Gastroesophageal sphincter (tissue), 4 donors: ENCODE measurements at regions not wholly inside any gene's neighbourhood (a gene's known extent, or its start where the extent isn't known, plus 50 kb on each side); places are given as distances from the start of the nearest gene placed in this dataset.

Experiments
- ATAC-seq: fragments of 150-250 bp; one replicate; pipeline ENCODE4 v1.9.1; 2016; ENCODE audit warnings: mild to moderate bottlenecking, moderate library complexity
- H3K27ac ChIP-seq, 4 donors: fragments of 200-600 bp; sonication (generic) in 3 of 4; 1 replicate in 3 of 4; 2 replicates in 1 of 4; pipeline ENCODE4 v1.5.1; 2016 to 2019
- H3K27me3 ChIP-seq: fragments of 200-600 bp; sonication (generic); one replicate; pipeline ENCODE4 v1.5.1; 2019
- H3K36me3 ChIP-seq, 2 donors: fragments of 200-600 bp; sonication (generic); one replicate each; pipeline ENCODE4 v1.5.1; 2019; ENCODE audit warnings: control low read depth in 1 of 2
- H3K4me1 ChIP-seq, 3 donors: fragments of 200-600 bp; sonication (generic); 1 replicate in 2 of 3; 2 replicates in 1 of 3; pipeline ENCODE4 v1.5.1; 2016 to 2019; ENCODE audit warnings: control low read depth in 2 of 3
- H3K4me3 ChIP-seq, 2 donors: fragments of 200-600 bp; sonication (generic); one replicate each; pipeline ENCODE4 v1.5.1; 2019; ENCODE audit warnings: mild to moderate bottlenecking in 1 of 2, moderate library complexity in 1 of 2
- H3K9me3 ChIP-seq, 3 donors: fragments of 200-600 bp; sonication (generic); one replicate each; pipeline ENCODE4 v1.5.1; 2017 to 2019; ENCODE audit warnings: control low read depth in 2 of 3
- EP300 ChIP-seq: sonication (generic); formaldehyde crosslinking; IDR thresholded peaks from one replicate; pipeline ENCODE4 v1.6.1; 2017; ENCODE audit warnings: antibody characterized with exemption, mild to moderate bottlenecking
- POLR2A ChIP-seq, 2 donors: fragments of 450-650 bp; IDR thresholded peaks; one replicate each; pipeline ENCODE4 v1.6.1; 2017; ENCODE audit warnings: antibody characterized with exemption in 2 of 2, mild to moderate bottlenecking in 2 of 2, moderate library complexity in 1 of 2
- POLR2AphosphoS5 ChIP-seq: sonication (generic); formaldehyde crosslinking; IDR thresholded peaks from one replicate; pipeline ENCODE4 v1.6.1; 2017; ENCODE audit warnings: antibody characterized with exemption
- WGBS, 2 donors: methylation state at CpG; one replicate each; pipeline ENCODE4 v1.1.5; 2018; ENCODE audit warnings: low coverage in 1 of 2; 5-methylcytosine and 5-hydroxymethylcytosine counted together
- TF ChIP-seq, protein P1 (sequence below), 4 experiments: fragments of 200-600 bp in 2 of 4; fragments of 450-650 bp in 2 of 4; sonication (generic) in 1 of 4; IDR thresholded peaks; one replicate each; pipeline ENCODE4 v1.5.1; 2017 to 2019; ENCODE audit warnings: antibody characterized with exemption in 4 of 4, mild to moderate bottlenecking in 2 of 4, moderate library complexity in 2 of 4

- no peak overlapping the region for H3K4me3 ChIP-seq
- TF ChIP-seq EP300 (no peak), POLR2A (IDR thresholded peaks at IDR 0.05) (no peak), POLR2AphosphoS5 (no peak)
- TF ChIP-seq, protein P1, sequence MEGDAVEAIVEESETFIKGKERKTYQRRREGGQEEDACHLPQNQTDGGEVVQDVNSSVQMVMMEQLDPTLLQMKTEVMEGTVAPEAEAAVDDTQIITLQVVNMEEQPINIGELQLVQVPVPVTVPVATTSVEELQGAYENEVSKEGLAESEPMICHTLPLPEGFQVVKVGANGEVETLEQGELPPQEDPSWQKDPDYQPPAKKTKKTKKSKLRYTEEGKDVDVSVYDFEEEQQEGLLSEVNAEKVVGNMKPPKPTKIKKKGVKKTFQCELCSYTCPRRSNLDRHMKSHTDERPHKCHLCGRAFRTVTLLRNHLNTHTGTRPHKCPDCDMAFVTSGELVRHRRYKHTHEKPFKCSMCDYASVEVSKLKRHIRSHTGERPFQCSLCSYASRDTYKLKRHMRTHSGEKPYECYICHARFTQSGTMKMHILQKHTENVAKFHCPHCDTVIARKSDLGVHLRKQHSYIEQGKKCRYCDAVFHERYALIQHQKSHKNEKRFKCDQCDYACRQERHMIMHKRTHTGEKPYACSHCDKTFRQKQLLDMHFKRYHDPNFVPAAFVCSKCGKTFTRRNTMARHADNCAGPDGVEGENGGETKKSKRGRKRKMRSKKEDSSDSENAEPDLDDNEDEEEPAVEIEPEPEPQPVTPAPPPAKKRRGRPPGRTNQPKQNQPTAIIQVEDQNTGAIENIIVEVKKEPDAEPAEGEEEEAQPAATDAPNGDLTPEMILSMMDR (IDR thresholded peaks at IDR 0.05) = no peak
- no peaks in the 10 kb centered on the region for H3K4me1 ChIP-seq
- WGBS, 2 donors = 89 to 100% methylated on average over 1 of the region's 1 CpG
- no peaks in the 10 kb centered on the region for H3K27me3 ChIP-seq
- H3K27ac ChIP-seq = no peak overlapping the region
- peaks cover 0 to 14% (median 0%) of the 10 kb centered on the region in 3 donors for H3K9me3 ChIP-seq
- ATAC-seq = no peak
- no peaks in the 10 kb centered on the region for H3K36me3 ChIP-seq
These were observed 217.7 kb downstream of the HRH4 start for GRCh38 chr18:24678107-24678506.

GRCh38 chr18:24678626-24679025 is 218.2 kb downstream of the HRH4 start:
- Histone ChIP-seq H3K4me3 (no peak overlapping the region), H3K36me3 (no peaks in the 10 kb centered on the region), H3K27me3 (no peaks in the 10 kb centered on the region), H3K27ac (no peak overlapping the region), H3K9me3 (peaks cover 0 to 14% (median 0%) of the 10 kb centered on the region in 3 donors), H3K4me1 (no peaks in the 10 kb centered on the region)
- TF ChIP-seq, protein P1 (IDR thresholded peaks at IDR 0.05) = no peak
- TF ChIP-seq EP300 (no peak), POLR2A (IDR thresholded peaks at IDR 0.05) (no peak), POLR2AphosphoS5 (no peak)
- WGBS, 2 donors = 65 to 66% methylated on average over 3 of the region's 3 CpGs
- no peak for ATAC-seq

- WGBS, 2 donors = 25 to 57% methylated on average over 4 of the region's 4 CpGs
- TF ChIP-seq, protein P1 (IDR thresholded peaks at IDR 0.05) = no peak
- no peak for TF ChIP-seq EP300
- H3K36me3 ChIP-seq = no peaks in the 10 kb centered on the region
- peaks cover 0 to 14% (median 0%) of the 10 kb centered on the region in 3 donors for H3K9me3 ChIP-seq
- H3K4me1 ChIP-seq = no peaks in the 10 kb centered on the region
- H3K27ac ChIP-seq = no peak overlapping the region
- no peak overlapping the region for H3K4me3 ChIP-seq
- ATAC-seq = no peak
- no peaks in the 10 kb centered on the region for H3K27me3 ChIP-seq
These were observed 218.6 kb downstream of the HRH4 start for GRCh38 chr18:24679062-24679461.

GRCh38 chr18:24683925-24684324 is 223.5 kb downstream of the HRH4 start:
- no peak overlapping the region for H3K27ac ChIP-seq
- H3K4me3 ChIP-seq = no peak overlapping the region
- no peak for ATAC-seq
- 60 to 88% methylated on average over 1 of the region's 1 CpG for WGBS, 2 donors
- no peak for TF ChIP-seq EP300
- TF ChIP-seq, protein P1 (IDR thresholded peaks at IDR 0.05) = no peak
- TF ChIP-seq POLR2AphosphoS5 = no peak
- TF ChIP-seq POLR2A (IDR thresholded peaks at IDR 0.05) = no peak
- H3K4me1 ChIP-seq = no peaks in the 10 kb centered on the region
- no peaks in the 10 kb centered on the region for H3K27me3 ChIP-seq
- no peaks in the 10 kb centered on the region for H3K36me3 ChIP-seq
- peaks cover 0 to 14% (median 0%) of the 10 kb centered on the region in 3 donors for H3K9me3 ChIP-seq

- H3K27me3 ChIP-seq = no peaks in the 10 kb centered on the region
- no peak for ATAC-seq
- 30 to 75% methylated on average over 5 of the region's 5 CpGs for WGBS, 2 donors
- no peak overlapping the region for H3K27ac ChIP-seq
- peaks cover 0 to 10% (median 0%) of the 10 kb centered on the region in 3 donors for H3K9me3 ChIP-seq
- no peak for TF ChIP-seq POLR2AphosphoS5
- TF ChIP-seq EP300 = no peak
- TF ChIP-seq, protein P1 (IDR thresholded peaks at IDR 0.05) = no peak
- no peak for TF ChIP-seq POLR2A (IDR thresholded peaks at IDR 0.05)
- H3K4me1 ChIP-seq = no peaks in the 10 kb centered on the region
- no peak overlapping the region for H3K4me3 ChIP-seq
- no peaks in the 10 kb centered on the region for H3K36me3 ChIP-seq
These were observed 225.0 kb downstream of the HRH4 start for GRCh38 chr18:24685254-24685959.
